IgD-negative memory B cell (primary cell): ENCODE measurements at regions not wholly inside any gene's neighbourhood (a gene's known extent, or its start where the extent isn't known, plus 50 kb on each side); places are given as distances from the start of the nearest gene placed in this dataset.
"Not testable (repeated sequence)": the region's sequence is repeated elsewhere in the genome, so short reads cannot be mapped to it uniquely, and the experiment has no call there.

ENCODE experiments used
- H3K27ac Mint-ChIP-seq, 3 donors: one replicate each; pipeline ENCODE4 v1.8.0; 2020 to 2022; ENCODE audit warnings: mild to moderate bottlenecking in 3 of 3, mixed read lengths in 3 of 3, moderate library complexity in 1 of 3
- H3K27me3 Mint-ChIP-seq: one replicate; pipeline ENCODE4 v1.8.0; 2021; ENCODE audit warnings: mixed read lengths
- H3K36me3 Mint-ChIP-seq: one replicate; pipeline ENCODE4 v1.8.0; 2020; ENCODE audit warnings: mild to moderate bottlenecking, mixed read lengths
- H3K4me1 Mint-ChIP-seq, 3 donors: one replicate each; pipeline ENCODE4 v1.8.0; 2020 to 2022; ENCODE audit warnings: mixed read lengths in 3 of 3, mild to moderate bottlenecking in 1 of 3
- H3K4me3 Mint-ChIP-seq, 4 donors: one replicate each; pipeline ENCODE4 v1.8.0; 2020 to 2022; ENCODE audit warnings: mild to moderate bottlenecking in 4 of 4, mixed read lengths in 4 of 4, moderate library complexity in 3 of 4
- H3K9me3 Mint-ChIP-seq, 3 donors: one replicate each; pipeline ENCODE4 v1.8.0; 2020 to 2021; ENCODE audit warnings: mixed read lengths in 3 of 3, mild to moderate bottlenecking in 1 of 3

DNA sequence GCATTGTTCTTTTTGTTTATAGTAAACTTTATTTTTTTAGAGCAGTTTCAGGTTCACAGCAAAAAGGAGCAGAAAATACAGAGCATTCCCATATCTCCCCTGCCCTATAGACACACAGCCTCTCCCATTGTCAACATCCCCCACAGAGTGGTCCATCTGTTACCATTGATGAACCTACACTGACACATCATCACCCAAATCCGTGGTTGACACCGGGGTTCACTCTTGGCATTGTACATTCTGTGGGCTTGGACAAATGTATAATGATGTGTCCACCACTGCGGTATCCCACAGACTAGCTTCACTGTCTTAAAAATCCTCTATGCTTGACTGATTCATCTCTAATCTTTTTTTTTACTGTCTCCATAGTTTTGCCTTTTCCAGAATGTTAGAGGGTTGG lies 120.7 kb upstream of the SPATA31C2 start:
- H3K4me1 Mint-ChIP-seq = no peaks in the 10 kb centered on the region
- no peak overlapping the region for H3K4me3 Mint-ChIP-seq
- H3K27me3 Mint-ChIP-seq = no peaks in the 10 kb centered on the region
- no peak overlapping the region for H3K27ac Mint-ChIP-seq
- H3K9me3 Mint-ChIP-seq = peaks cover 0 to 2% (median 0%) of the 10 kb centered on the region in 3 donors
- no peaks in the 10 kb centered on the region for H3K36me3 Mint-ChIP-seq

DNA sequence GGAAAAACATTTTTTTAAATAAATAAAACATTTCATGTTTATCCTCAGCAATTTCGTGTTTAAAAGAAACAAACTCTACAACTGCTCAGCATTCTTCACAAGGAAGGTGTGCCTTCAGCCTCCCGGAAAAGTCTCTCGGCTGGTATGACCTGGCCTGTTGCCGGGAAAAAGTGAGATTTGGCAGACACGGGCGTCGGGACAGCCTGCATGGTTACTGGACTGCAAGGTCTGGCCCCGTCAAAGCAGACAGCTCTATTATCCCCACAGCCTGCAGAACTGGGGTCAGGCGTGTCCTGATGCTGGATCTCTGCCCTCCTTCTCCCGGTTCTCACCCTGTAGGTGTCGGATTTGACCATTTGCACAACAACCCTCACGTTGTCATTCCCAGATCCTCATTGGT lies 120.3 kb upstream of the SPATA31C2 start:
- Mint-ChIP-seq H3K27ac (no peak overlapping the region), H3K9me3 (peaks cover 0 to 3% (median 2%) of the 10 kb centered on the region in 3 donors), H3K27me3 (no peaks in the 10 kb centered on the region), H3K4me1 (no peaks in the 10 kb centered on the region), H3K4me3 (no peak overlapping the region), H3K36me3 (no peaks in the 10 kb centered on the region)

DNA sequence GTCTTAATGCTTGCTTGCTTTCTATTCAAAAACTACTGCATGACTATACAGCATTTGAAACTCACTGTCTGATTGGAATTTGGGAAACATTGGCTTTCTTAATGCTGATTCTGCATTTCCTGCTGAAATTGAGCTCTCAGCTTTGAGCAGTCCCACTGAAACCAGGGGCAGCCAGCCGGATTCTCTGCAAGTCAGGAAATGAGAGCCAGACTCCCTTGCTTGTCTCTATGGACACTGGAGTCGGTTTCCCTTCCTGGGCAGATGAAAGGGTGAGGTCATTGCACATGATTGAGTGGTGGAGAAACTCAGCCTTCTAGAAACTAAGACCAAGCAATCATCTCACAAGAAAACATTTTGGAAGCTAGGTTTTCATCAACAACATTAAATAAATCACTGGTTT lies 119.7 kb upstream of the SPATA31C2 start:
- no peak overlapping the region for H3K27ac Mint-ChIP-seq
- H3K4me1 Mint-ChIP-seq = no peaks in the 10 kb centered on the region
- H3K9me3 Mint-ChIP-seq = peaks cover 0 to 6% (median 2%) of the 10 kb centered on the region in 3 donors
- H3K4me3 Mint-ChIP-seq = no peak overlapping the region
- no peaks in the 10 kb centered on the region for H3K27me3 Mint-ChIP-seq
- H3K36me3 Mint-ChIP-seq = no peaks in the 10 kb centered on the region

DNA sequence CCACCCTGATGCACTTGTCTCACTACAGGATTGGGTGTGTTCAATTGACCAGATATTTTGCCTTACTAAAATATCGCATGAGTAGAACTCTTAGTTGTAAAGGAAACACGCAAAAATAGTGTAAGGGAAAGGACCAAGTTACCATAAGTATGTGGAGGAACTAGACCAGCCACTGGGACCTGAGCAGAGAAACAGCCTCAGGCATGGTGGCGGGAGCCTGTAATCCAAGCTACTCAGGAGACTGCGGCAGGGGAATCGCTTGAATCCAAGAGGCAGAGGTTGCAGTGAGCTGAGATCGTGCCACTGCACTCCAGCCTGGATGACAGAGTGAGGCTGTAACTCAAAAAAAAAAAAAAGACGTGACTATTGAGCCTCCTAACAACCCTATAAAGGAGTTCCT lies 117.9 kb upstream of the SPATA31C2 start:
- no peak overlapping the region for H3K27ac Mint-ChIP-seq
- no peaks in the 10 kb centered on the region for H3K4me1 Mint-ChIP-seq
- no peaks in the 10 kb centered on the region for H3K27me3 Mint-ChIP-seq
- H3K36me3 Mint-ChIP-seq = no peaks in the 10 kb centered on the region
- peaks cover 2 to 16% (median 12%) of the 10 kb centered on the region in 3 donors for H3K9me3 Mint-ChIP-seq
- H3K4me3 Mint-ChIP-seq = no peak overlapping the region

DNA sequence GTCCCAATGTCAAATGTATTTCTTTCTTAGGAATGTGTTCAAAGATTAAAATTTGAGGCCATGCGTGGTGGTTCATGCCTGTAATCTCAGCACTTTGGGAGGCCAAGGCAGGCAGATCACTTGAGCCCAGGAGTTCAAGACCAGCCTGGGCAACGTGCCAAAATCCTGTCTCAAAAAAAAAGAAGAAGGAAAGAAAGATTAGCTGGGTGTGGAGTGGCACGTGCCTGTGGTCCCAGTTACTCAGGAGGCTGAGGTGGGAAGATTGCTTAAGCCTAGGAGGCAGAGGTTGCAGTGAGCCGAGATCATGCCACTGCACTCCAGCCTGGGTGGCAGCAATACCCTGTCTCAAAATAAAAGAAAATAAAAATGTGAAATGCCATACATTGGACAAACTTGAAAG lies 117.5 kb upstream of the SPATA31C2 start:
- H3K4me1 Mint-ChIP-seq, H3K27ac Mint-ChIP-seq, H3K27me3 Mint-ChIP-seq, H3K36me3 Mint-ChIP-seq, H3K4me3 Mint-ChIP-seq: not testable (repeated sequence)
- peaks cover 6 to 20% (median 15%) of the 10 kb centered on the region in 3 donors for H3K9me3 Mint-ChIP-seq

DNA sequence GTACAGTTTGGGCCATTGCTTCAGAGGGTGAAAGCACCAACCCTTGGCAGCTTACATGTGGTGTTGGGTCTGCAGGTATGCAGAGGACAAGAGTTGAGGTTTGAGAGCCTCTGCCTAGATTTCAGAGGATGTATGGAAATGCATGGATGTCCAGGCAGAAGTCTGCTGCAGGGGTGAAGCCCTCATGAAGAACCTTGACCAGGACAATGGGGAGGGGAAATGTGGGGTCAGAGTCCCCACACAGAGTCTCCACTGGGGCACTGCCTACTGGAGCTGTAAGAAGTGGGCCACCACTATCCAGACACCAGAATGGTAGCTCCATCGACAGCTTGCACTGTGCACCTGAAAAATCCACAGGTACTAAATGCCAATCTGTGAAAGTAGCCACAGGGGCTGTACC lies 113.6 kb upstream of the SPATA31C2 start:
- H3K27me3 Mint-ChIP-seq = no peaks in the 10 kb centered on the region
- H3K27ac Mint-ChIP-seq = no peak overlapping the region
- no peaks in the 10 kb centered on the region for H3K4me1 Mint-ChIP-seq
- peaks cover 7 to 29% (median 21%) of the 10 kb centered on the region in 3 donors for H3K9me3 Mint-ChIP-seq
- no peak overlapping the region for H3K4me3 Mint-ChIP-seq
- H3K36me3 Mint-ChIP-seq = peaks cover 3% of the 10 kb centered on the region

DNA sequence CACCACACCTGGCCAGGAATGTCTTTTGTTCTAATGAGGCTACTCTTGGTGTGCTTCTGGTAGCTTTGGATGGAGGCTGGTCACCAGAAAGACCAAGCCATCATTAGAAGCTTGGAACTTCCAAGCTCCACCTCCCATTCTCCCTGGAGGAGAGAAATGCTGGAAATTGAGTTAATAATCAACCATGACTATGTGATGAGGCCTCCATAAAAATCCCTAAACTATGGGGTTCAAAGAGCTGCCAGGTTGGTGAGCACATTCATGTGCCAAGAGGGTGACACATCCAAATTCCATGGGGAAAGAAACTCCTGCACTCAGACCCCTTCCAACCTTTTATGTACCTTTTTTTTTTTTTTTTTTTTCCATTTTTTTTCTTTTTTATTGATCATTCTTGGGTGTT lies 105.5 kb upstream of the SPATA31C2 start:
- Mint-ChIP-seq H3K4me3 (no peak overlapping the region), H3K27ac (no peak overlapping the region), H3K36me3 (no peaks in the 10 kb centered on the region), H3K4me1 (no peaks in the 10 kb centered on the region), H3K9me3 (peaks cover 0 to 6% (median 4%) of the 10 kb centered on the region in 3 donors), H3K27me3 (no peaks in the 10 kb centered on the region)

DNA sequence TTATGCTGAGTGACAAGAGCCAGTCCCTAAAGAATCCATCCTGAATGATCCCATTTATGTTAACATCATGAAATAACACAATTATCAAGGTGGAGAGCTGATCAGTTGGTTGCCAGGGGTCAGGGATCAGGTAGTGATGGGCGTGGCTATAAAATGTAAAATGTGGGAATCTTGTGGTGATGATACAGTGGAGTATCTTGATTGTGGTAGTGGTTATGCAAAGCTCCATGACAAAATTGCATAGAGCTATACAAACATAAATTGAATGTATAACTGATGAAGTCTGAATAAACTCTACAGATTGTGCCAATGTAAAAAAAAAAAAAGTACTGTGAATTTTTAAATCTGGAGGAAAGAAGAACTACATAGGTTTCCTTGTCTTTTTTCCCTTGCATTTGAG lies 104.6 kb upstream of the SPATA31C2 start:
- no peaks in the 10 kb centered on the region for H3K4me1 Mint-ChIP-seq
- no peaks in the 10 kb centered on the region for H3K36me3 Mint-ChIP-seq
- H3K27ac Mint-ChIP-seq = no peak overlapping the region
- H3K9me3 Mint-ChIP-seq = peaks cover 0 to 6% (median 4%) of the 10 kb centered on the region in 3 donors
- no peaks in the 10 kb centered on the region for H3K27me3 Mint-ChIP-seq
- no peak overlapping the region for H3K4me3 Mint-ChIP-seq

- no peak overlapping the region for H3K27ac Mint-ChIP-seq
- H3K4me1 Mint-ChIP-seq = no peaks in the 10 kb centered on the region
- H3K27me3 Mint-ChIP-seq = peaks cover 1% of the 10 kb centered on the region
- H3K9me3 Mint-ChIP-seq = peaks cover 0 to 5% (median 4%) of the 10 kb centered on the region in 3 donors
- H3K4me3 Mint-ChIP-seq = no peak overlapping the region
- no peaks in the 10 kb centered on the region for H3K36me3 Mint-ChIP-seq
Measured at GRCh38 chr9:88237991-88238571, 99.8 kb upstream of the SPATA31C2 start.

DNA sequence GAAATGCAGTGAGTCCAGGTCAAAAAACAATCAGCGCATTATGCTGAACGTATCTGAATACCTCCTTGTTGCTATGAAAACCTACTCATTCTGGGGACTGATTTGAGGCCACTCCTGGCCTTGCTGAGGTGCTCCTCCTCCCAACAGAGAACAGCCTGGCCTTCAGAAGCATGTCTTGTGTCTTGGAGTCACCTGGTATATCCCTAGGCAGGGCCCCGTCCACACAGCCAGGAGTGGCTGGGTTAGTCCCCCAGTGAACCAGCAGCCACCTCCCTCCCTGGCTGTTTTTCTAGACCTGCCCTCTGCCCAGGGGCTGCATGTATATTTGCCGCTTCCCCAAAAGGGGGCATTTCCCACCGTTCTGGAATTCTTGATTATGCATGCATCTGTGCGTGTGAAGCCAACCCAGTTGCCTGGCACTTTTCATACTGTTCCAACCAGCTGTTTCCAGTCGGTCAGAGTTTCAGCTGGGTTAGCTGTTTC lies 99.2 kb upstream of the SPATA31C2 start:
- no peak overlapping the region for H3K27ac Mint-ChIP-seq
- H3K27me3 Mint-ChIP-seq = peaks cover 1% of the 10 kb centered on the region
- H3K9me3 Mint-ChIP-seq = peaks cover 0 to 3% (median 0%) of the 10 kb centered on the region in 3 donors
- H3K4me3 Mint-ChIP-seq = no peak overlapping the region
- H3K4me1 Mint-ChIP-seq = no peaks in the 10 kb centered on the region
- no peaks in the 10 kb centered on the region for H3K36me3 Mint-ChIP-seq

GRCh38 chr9:88236511-88237478 lies 98.5 kb upstream of the SPATA31C2 start:
- Mint-ChIP-seq H3K9me3 (peaks cover 0 to 5% (median 3%) of the 10 kb centered on the region in 3 donors), H3K36me3 (no peaks in the 10 kb centered on the region), H3K27me3 (peaks cover 1% of the 10 kb centered on the region), H3K4me1 (no peaks in the 10 kb centered on the region), H3K27ac (no peak overlapping the region), H3K4me3 (peak overlapping the region in 1 of 4 donors; percentile 28)

GRCh38 chr9:88235615-88236014 lies 97.3 kb upstream of the SPATA31C2 start:
- Mint-ChIP-seq H3K4me1 (no peaks in the 10 kb centered on the region), H3K9me3 (peaks cover 0 to 10% (median under 1%) of the 10 kb centered on the region in 3 donors), H3K4me3 (no peak overlapping the region), H3K36me3 (no peaks in the 10 kb centered on the region), H3K27me3 (peaks cover 1% of the 10 kb centered on the region), H3K27ac (no peak overlapping the region)

GRCh38 chr9:88234114-88234513 lies 95.8 kb upstream of the SPATA31C2 start:
- H3K27me3 Mint-ChIP-seq = peaks cover 1% of the 10 kb centered on the region
- no peak overlapping the region for H3K27ac Mint-ChIP-seq
- no peaks in the 10 kb centered on the region for H3K36me3 Mint-ChIP-seq

GRCh38 chr9:88233091-88233490 lies 94.8 kb upstream of the SPATA31C2 start:
- H3K4me1 Mint-ChIP-seq = peaks cover 0 to 1% (median 0%) of the 10 kb centered on the region in 3 donors
- peaks cover 0 to 13% (median 4%) of the 10 kb centered on the region in 3 donors for H3K9me3 Mint-ChIP-seq
- H3K27ac Mint-ChIP-seq = peak overlapping the region in 1 of 3 donors; percentile 48
- H3K36me3 Mint-ChIP-seq = no peaks in the 10 kb centered on the region
- H3K4me3 Mint-ChIP-seq = no peak overlapping the region
- H3K27me3 Mint-ChIP-seq = peaks cover 1% of the 10 kb centered on the region

More at GRCh38 chr9:88234114-88234513, 95.8 kb upstream of the SPATA31C2 start:
- Mint-ChIP-seq H3K9me3 (peaks cover 0 to 13% (median 4%) of the 10 kb centered on the region in 3 donors), H3K4me1 (no peaks in the 10 kb centered on the region), H3K4me3 (no peak overlapping the region)

DNA sequence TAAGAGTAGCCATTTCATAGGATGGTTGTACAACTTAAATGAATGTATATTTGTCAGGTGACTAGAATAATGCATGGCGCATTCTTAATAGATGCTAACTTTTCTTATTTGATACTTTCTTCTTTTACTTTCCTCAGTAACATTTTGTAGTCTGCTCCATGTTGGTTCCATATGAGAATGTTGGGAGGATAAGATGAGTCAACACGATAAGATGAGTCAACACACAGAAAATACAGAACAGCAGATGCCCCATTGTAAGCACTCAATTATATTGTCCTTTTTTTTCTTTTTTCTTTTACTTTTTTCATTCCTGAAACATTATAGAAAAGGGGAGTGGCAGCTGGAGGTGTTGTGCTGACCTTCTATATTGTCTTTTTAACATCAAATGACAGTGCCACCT lies 92.3 kb upstream of the SPATA31C2 start:
- H3K27me3 Mint-ChIP-seq = no peaks in the 10 kb centered on the region
- H3K36me3 Mint-ChIP-seq = no peaks in the 10 kb centered on the region
- peaks cover 0 to 13% (median 4%) of the 10 kb centered on the region in 3 donors for H3K9me3 Mint-ChIP-seq
- no peak overlapping the region for H3K27ac Mint-ChIP-seq
- H3K4me1 Mint-ChIP-seq = peaks cover 0 to 1% (median 0%) of the 10 kb centered on the region in 3 donors
- H3K4me3 Mint-ChIP-seq = no peak overlapping the region
